HL-60 (cell line): ENCODE measurements at regions not wholly inside any gene's neighbourhood (a gene's known extent, or its start where the extent isn't known, plus 50 kb on each side); places are given as distances from the start of the nearest gene placed in this dataset.

Experiments
- CTCF ChIP-seq: IDR thresholded peaks from one replicate; pipeline ENCODE4 v1.5.1; 2011; ENCODE audit warnings: low read length, control low read depth, inconsistent platforms; ENCODE audit not compliant: insufficient read depth
- GABPA ChIP-seq: IDR thresholded peaks from 2 replicates; pipeline ENCODE4 v1.6.1; 2012; ENCODE audit warnings: low read depth
- POLR2AphosphoS5 ChIP-seq: IDR thresholded peaks from 2 replicates; pipeline ENCODE4 v1.6.1; 2012; ENCODE audit warnings: low read depth
- REST ChIP-seq: IDR thresholded peaks from 2 replicates; pipeline ENCODE4 v1.6.1; 2012; ENCODE audit warnings: low read depth; ENCODE audit not compliant: insufficient replicate concordance

GRCh38 chr13:79231887-79232286 lies 174.2 kb downstream of the RBM26 start:
- no peak for TF ChIP-seq CTCF
- TF ChIP-seq REST = no peak
- TF ChIP-seq POLR2AphosphoS5 = no peak
- no peak for TF ChIP-seq GABPA
